ENCODE measurements at regions not wholly inside any gene's neighbourhood (a gene's known extent, or its start where the extent isn't known, plus 50 kb on each side); places are given as distances from the start of the nearest gene placed in this dataset.
"Not testable (repeated sequence)": the region's sequence is repeated elsewhere in the genome, so short reads cannot be mapped to it uniquely, and the experiment has no call there.

GRCh38 chr1:95536501-95536900 lies 302.5 kb downstream of the RWDD3 start:
- DNase-seq = no peak

- no peak for DNase-seq
These were observed 303.2 kb downstream of the RWDD3 start for GRCh38 chr1:95537176-95537575.

GRCh38 chr1:95538242-95538641 lies 304.2 kb downstream of the RWDD3 start:
- not testable (repeated sequence) for DNase-seq

- DNase-seq = no peak
These were observed 308.9 kb downstream of the RWDD3 start for GRCh38 chr1:95542936-95543335.

- no peak for DNase-seq
These were observed 313.0 kb downstream of the RWDD3 start for GRCh38 chr1:95547005-95547404.

- no peak for DNase-seq
These were observed 314.2 kb downstream of the RWDD3 start for GRCh38 chr1:95548211-95548610.

GRCh38 chr1:95551201-95551600 lies 317.2 kb downstream of the RWDD3 start:
- DNase-seq = no peak

- DNase-seq = no peak
These were observed 319.6 kb downstream of the RWDD3 start for GRCh38 chr1:95553595-95553994.

GRCh38 chr1:95554408-95554807 lies 320.4 kb downstream of the RWDD3 start:
- no peak for DNase-seq

- no peak for DNase-seq
These were observed 324.8 kb downstream of the RWDD3 start for GRCh38 chr1:95558791-95559190.

- no peak for DNase-seq
These were observed 327.3 kb downstream of the RWDD3 start for GRCh38 chr1:95561346-95561745.

- no peak for DNase-seq
These were observed 328.2 kb downstream of the RWDD3 start for GRCh38 chr1:95562230-95562629.

- no peak for DNase-seq
These were observed 338.0 kb downstream of the RWDD3 start for GRCh38 chr1:95572002-95572401.

- no peak for DNase-seq
These were observed 339.0 kb downstream of the RWDD3 start for GRCh38 chr1:95572962-95573361.

- DNase-seq = no peak
These were observed 341.3 kb downstream of the RWDD3 start for GRCh38 chr1:95575291-95575690.

GRCh38 chr1:95578462-95578861 lies 344.5 kb downstream of the RWDD3 start:
- DNase-seq = no peak

GRCh38 chr1:95582191-95582590 lies 348.2 kb downstream of the RWDD3 start:
- peak; percentile 61 for DNase-seq

- DNase-seq = no peak
These were observed 348.7 kb downstream of the RWDD3 start for GRCh38 chr1:95582746-95583145.

- peak; percentile 11 for DNase-seq
These were observed 349.7 kb downstream of the RWDD3 start for GRCh38 chr1:95583661-95584210.

GRCh38 chr1:95584315-95584714 lies 350.3 kb downstream of the RWDD3 start:
- peak; percentile 27 for DNase-seq

GRCh38 chr1:95604771-95605170 lies 370.8 kb downstream of the RWDD3 start:
- peak; percentile 59 for DNase-seq

GRCh38 chr1:95614197-95614596 lies 380.2 kb downstream of the RWDD3 start:
- no peak for DNase-seq

- DNase-seq = no peak
These were observed 381.4 kb downstream of the RWDD3 start for GRCh38 chr1:95615421-95615820.

- DNase-seq = no peak
These were observed 386.1 kb downstream of the RWDD3 start for GRCh38 chr1:95620076-95620475.

GRCh38 chr1:95622609-95623008 lies 388.6 kb downstream of the RWDD3 start:
- no peak for DNase-seq

- no peak for DNase-seq
These were observed 391.2 kb downstream of the RWDD3 start for GRCh38 chr1:95625224-95625623.
